Endothelial cell (in vitro differentiated cells): ENCODE measurements at regions not wholly inside any gene's neighbourhood (a gene's known extent, or its start where the extent isn't known, plus 50 kb on each side); places are given as distances from the start of the nearest gene placed in this dataset.

Source experiments
- DNase-seq: peaks from one replicate; pipeline ENCODE4 v3.0.0; 2021; ENCODE audit warnings: low spot score
- H3K27ac Mint-ChIP-seq: one replicate; pipeline ENCODE4 v1.8.0; 2021; ENCODE audit warnings: mixed read lengths, inconsistent platforms; ENCODE audit not compliant: unreplicated experiment
- H3K27me3 Mint-ChIP-seq: one replicate; pipeline ENCODE4 v1.8.0; 2021; ENCODE audit warnings: mild to moderate bottlenecking, moderate library complexity, mixed read lengths, inconsistent platforms; ENCODE audit not compliant: unreplicated experiment
- H3K36me3 Mint-ChIP-seq: one replicate; pipeline ENCODE4 v1.8.0; 2021; ENCODE audit warnings: mild to moderate bottlenecking, low read depth, mixed read lengths, inconsistent platforms; ENCODE audit not compliant: unreplicated experiment
- H3K4me1 Mint-ChIP-seq: one replicate; pipeline ENCODE4 v1.8.0; 2021; ENCODE audit warnings: mild to moderate bottlenecking, mixed read lengths, inconsistent platforms; ENCODE audit not compliant: unreplicated experiment
- H3K4me3 Mint-ChIP-seq: one replicate; pipeline ENCODE4 v1.8.0; 2021; ENCODE audit warnings: mild to moderate bottlenecking, mixed read lengths, inconsistent platforms; ENCODE audit not compliant: unreplicated experiment
- H3K9me3 Mint-ChIP-seq: one replicate; pipeline ENCODE4 v1.8.0; 2021; ENCODE audit warnings: mixed read lengths, inconsistent platforms; ENCODE audit not compliant: unreplicated experiment
- TF ChIP-seq, protein P1 (sequence below): fragments of 200-600 bp; sonication (generic); IDR thresholded peaks from one replicate; pipeline ENCODE4 v1.5.0; 2021; ENCODE audit warnings: antibody characterized with exemption; ENCODE audit not compliant: unreplicated experiment

DNA sequence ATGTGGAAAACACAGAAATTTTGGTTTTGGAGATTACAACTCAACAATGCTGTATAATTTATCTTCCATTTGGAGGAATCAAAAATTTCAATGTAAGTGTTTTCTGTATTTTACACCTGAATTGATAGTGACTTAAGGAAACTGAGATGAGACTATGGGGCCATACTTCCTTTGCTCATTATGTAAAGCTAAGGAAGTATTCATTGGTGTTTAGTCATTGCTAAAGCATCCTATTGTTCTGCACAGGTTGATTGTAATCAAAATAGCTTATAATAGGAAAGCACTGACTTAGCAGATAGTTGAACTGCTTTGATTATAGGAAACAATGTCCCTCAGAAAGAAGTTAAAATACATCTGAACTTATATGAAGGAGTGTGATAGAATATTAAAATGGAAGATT, 244.4 kb upstream of the SLITRK5 start:
- H3K27me3 Mint-ChIP-seq, result peaks cover 1% of the 10 kb centered on the region
- no peak overlapping the region for H3K27ac Mint-ChIP-seq
- no peak overlapping the region for H3K4me3 Mint-ChIP-seq
- H3K4me1 Mint-ChIP-seq, result peaks cover 5% of the 10 kb centered on the region
- no peak for DNase-seq
- TF ChIP-seq, protein P1, sequence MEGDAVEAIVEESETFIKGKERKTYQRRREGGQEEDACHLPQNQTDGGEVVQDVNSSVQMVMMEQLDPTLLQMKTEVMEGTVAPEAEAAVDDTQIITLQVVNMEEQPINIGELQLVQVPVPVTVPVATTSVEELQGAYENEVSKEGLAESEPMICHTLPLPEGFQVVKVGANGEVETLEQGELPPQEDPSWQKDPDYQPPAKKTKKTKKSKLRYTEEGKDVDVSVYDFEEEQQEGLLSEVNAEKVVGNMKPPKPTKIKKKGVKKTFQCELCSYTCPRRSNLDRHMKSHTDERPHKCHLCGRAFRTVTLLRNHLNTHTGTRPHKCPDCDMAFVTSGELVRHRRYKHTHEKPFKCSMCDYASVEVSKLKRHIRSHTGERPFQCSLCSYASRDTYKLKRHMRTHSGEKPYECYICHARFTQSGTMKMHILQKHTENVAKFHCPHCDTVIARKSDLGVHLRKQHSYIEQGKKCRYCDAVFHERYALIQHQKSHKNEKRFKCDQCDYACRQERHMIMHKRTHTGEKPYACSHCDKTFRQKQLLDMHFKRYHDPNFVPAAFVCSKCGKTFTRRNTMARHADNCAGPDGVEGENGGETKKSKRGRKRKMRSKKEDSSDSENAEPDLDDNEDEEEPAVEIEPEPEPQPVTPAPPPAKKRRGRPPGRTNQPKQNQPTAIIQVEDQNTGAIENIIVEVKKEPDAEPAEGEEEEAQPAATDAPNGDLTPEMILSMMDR, result no peak
- no peaks in the 10 kb centered on the region for H3K36me3 Mint-ChIP-seq
- H3K9me3 Mint-ChIP-seq, result no peaks in the 10 kb centered on the region

DNA sequence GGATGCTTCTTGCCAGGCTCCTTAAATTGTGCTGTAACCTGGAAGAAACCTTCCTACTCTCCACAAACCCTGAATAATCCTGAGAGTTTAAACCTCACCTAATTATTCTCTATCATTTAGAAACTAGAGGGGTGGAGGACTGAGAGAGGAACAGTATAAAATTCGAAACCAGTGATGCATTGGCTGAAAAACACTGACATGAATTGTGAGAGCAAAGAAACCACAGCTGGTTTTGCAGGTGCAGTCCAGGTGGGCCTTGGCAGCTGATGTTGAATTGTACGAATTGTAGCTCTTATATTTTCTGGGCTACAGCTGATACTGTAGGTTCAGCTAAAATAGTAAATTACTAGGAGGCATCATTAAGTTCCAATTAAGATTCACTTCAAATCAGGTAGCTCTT, 227.0 kb upstream of the SLITRK5 start:
- TF ChIP-seq, protein P1, result no peak

DNA sequence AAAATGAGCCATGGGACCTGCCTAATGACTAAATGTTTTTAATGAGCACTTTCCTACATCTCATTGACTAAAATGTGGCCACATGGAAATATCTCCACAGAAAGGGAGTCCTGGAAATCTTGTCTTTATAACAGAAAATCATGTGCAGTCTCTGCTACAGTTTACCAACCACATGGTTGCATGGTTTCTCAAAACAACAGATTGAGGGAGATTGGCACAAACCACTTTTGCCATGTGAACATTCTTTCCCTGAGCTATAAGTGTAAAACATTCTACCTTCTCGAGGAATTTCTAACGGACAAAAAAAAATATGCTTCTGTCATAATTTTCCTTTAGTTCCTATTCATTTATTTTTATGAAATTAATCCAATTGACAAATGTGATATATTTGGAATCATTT, 218.9 kb upstream of the SLITRK5 start:
- H3K4me1 Mint-ChIP-seq, result no peaks in the 10 kb centered on the region
- no peak overlapping the region for H3K27ac Mint-ChIP-seq
- no peaks in the 10 kb centered on the region for H3K36me3 Mint-ChIP-seq
- TF ChIP-seq, protein P1, result no peak
- H3K9me3 Mint-ChIP-seq, result no peaks in the 10 kb centered on the region
- no peaks in the 10 kb centered on the region for H3K27me3 Mint-ChIP-seq
- no peak overlapping the region for H3K4me3 Mint-ChIP-seq
- DNase-seq, result no peak

More for the DNA sequence above, 227.0 kb upstream of the SLITRK5 start:
- Mint-ChIP-seq H3K27me3 (no peaks in the 10 kb centered on the region), H3K36me3 (no peaks in the 10 kb centered on the region), H3K9me3 (no peaks in the 10 kb centered on the region), H3K27ac (no peak overlapping the region), H3K4me3 (no peak overlapping the region), H3K4me1 (no peaks in the 10 kb centered on the region)
- no peak for DNase-seq

DNA sequence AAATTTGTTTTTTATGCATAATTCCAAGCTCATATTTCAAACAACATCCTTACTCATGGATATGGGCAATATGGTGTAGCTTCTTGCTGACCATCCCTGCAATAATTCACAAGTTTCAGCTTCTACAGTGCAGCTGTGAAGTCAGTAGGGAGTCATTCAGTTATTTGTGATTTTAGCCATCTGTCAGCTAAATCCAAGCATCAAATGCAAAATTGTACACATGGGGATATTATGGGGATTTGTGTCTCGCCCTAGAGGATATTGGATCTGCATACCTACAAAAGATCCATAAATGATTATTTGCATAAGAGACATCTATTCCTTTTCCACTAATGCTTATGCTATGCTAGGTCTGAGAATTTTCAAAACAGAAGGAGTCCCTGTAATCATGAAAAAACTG, 217.9 kb upstream of the SLITRK5 start:
- Mint-ChIP-seq H3K27me3 (no peaks in the 10 kb centered on the region), H3K27ac (no peak overlapping the region), H3K9me3 (no peaks in the 10 kb centered on the region), H3K36me3 (no peaks in the 10 kb centered on the region), H3K4me1 (no peaks in the 10 kb centered on the region), H3K4me3 (no peak overlapping the region)
- TF ChIP-seq, protein P1, result no peak
- no peak for DNase-seq

- Mint-ChIP-seq H3K27ac (no peak overlapping the region), H3K9me3 (no peaks in the 10 kb centered on the region), H3K27me3 (no peaks in the 10 kb centered on the region), H3K4me3 (no peak overlapping the region), H3K36me3 (no peaks in the 10 kb centered on the region), H3K4me1 (peaks cover 3% of the 10 kb centered on the region)
- TF ChIP-seq, protein P1, result no peak
- no peak for DNase-seq
Measured at GRCh38 chr13:87459419-87459818, 211.8 kb upstream of the SLITRK5 start.
